Heart left ventricle (tissue), 13 donors: ENCODE measurements at regions not wholly inside any gene's neighbourhood (a gene's known extent, or its start where the extent isn't known, plus 50 kb on each side); places are given as distances from the start of the nearest gene placed in this dataset.

Experiments used
- CTCF ChIP-seq, 12 donors: fragments of 200-600 bp; sonication (generic) in 4 of 12; IDR thresholded peaks; one replicate each; pipeline versions ENCODE4 v1.5.0 to v1.8.0; 2018 to 2022; ENCODE audit warnings: antibody characterized with exemption in 12 of 12, mild to moderate bottlenecking in 5 of 12
- POLR2A ChIP-seq, 2 donors: fragments of 450-650 bp; IDR thresholded peaks; one replicate each; pipeline ENCODE4 v1.6.1; 2017; ENCODE audit warnings: antibody characterized with exemption in 2 of 2, mild to moderate bottlenecking in 2 of 2, moderate library complexity in 2 of 2
- donor health status: ischemic (EF 13 %, LVEDD 7.1; RV severe dilation, severe dysfunction).
- donor health status: DM: no; HTN: yes; CAD: no.
- donor health status: DM: no; HTN: no; CAD: no.
- donor health status: ischemic (EF 25% LVEDD 6.9; RV normal size, moderate dysfunction).
- donor health status: ischemic (EF 25% LVEDD 5.7; RV mildly dilated, moderate dysfunction).
- donor health status: ischemic (EF 35%, LVEDD 5.7; RV mildly dilated, moderate dysfunction).
- donor health status: nonischemic (EF 11% LVEDD 7.7; RV severe dilation, severe dysfunction).
- donor health status: DM: yes; HTN: yes; CAD: no.
- donor health status: PGD.
- donor health status: ischemic (EF 29% LVEDD 5.4; RV normal size, mild dysfunction).
- donor health status: nonischemic (EF 23%, LVEDD 6.1; RV moderate dilation, normal function).

GRCh38 chr4:110676241-110676640 lies 53.4 kb upstream of the PITX2 start:
- TF ChIP-seq CTCF (IDR thresholded peaks at IDR 0.05) (no peak), POLR2A (IDR thresholded peaks at IDR 0.05) (no peak)
